Bronchial epithelial cell (primary cell): ENCODE measurements at regions not wholly inside any gene's neighbourhood (a gene's known extent, or its start where the extent isn't known, plus 50 kb on each side); places are given as distances from the start of the nearest gene placed in this dataset.

Experiments used
- DNase-seq: peaks from one replicate; pipeline ENCODE4 v3.0.0-alpha.2; 2010; ENCODE audit warnings: low read depth
- FAIRE-seq: peaks from 2 replicates; lab custom pipeline; 2011; peaks lifted over from hg19 to GRCh38; lab: Jason Lieb, UNC
- H3K27me3 ChIP-seq: 2 replicates; pipeline ENCODE4 v1.5.1; 2011; ENCODE audit warnings: low read length; ENCODE audit not compliant: control insufficient read depth, insufficient read depth
- H3K36me3 ChIP-seq: 2 replicates; pipeline ENCODE4 v1.5.1; 2011; ENCODE audit warnings: low read length; ENCODE audit not compliant: control insufficient read depth, insufficient read depth
- H3K4me3 ChIP-seq: 2 replicates; pipeline ENCODE4 v1.5.1; 2011; ENCODE audit warnings: mild to moderate bottlenecking, low read depth, low read length, control low read depth
- TF ChIP-seq, protein P1 (sequence below): IDR thresholded peaks from 2 replicates; pipeline ENCODE4 v1.5.1; 2011; ENCODE audit warnings: mild to moderate bottlenecking, moderate library complexity, low read length, control low read depth, inconsistent platforms; ENCODE audit not compliant: insufficient read depth, severe bottlenecking

DNA sequence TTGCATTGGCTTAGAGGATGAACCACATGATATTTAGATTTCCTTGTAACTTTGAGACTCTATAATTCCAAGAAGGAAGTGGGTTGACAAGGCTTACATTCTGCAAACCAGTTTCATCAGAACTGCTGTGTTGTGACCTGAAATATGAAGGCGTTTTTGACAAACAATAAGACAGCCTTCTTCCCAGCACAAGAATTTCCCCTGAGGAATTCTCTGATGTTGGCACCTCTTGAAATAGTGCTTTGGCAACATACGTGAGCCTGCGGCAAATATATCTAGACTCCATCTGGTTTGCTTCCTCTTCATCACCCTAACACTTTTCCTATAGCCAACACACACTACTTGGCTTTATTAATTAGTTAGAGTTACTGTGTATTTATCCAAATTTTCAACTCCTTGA, 585.5 kb upstream of the SOX9 start:
- DNase-seq (peak; percentile 35), FAIRE-seq (no peak)
- Histone ChIP-seq H3K4me3 (no peak overlapping the region), H3K27me3 (no peaks in the 10 kb centered on the region), H3K36me3 (no peaks in the 10 kb centered on the region)
- TF ChIP-seq, protein P1, sequence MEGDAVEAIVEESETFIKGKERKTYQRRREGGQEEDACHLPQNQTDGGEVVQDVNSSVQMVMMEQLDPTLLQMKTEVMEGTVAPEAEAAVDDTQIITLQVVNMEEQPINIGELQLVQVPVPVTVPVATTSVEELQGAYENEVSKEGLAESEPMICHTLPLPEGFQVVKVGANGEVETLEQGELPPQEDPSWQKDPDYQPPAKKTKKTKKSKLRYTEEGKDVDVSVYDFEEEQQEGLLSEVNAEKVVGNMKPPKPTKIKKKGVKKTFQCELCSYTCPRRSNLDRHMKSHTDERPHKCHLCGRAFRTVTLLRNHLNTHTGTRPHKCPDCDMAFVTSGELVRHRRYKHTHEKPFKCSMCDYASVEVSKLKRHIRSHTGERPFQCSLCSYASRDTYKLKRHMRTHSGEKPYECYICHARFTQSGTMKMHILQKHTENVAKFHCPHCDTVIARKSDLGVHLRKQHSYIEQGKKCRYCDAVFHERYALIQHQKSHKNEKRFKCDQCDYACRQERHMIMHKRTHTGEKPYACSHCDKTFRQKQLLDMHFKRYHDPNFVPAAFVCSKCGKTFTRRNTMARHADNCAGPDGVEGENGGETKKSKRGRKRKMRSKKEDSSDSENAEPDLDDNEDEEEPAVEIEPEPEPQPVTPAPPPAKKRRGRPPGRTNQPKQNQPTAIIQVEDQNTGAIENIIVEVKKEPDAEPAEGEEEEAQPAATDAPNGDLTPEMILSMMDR: no peak

DNA sequence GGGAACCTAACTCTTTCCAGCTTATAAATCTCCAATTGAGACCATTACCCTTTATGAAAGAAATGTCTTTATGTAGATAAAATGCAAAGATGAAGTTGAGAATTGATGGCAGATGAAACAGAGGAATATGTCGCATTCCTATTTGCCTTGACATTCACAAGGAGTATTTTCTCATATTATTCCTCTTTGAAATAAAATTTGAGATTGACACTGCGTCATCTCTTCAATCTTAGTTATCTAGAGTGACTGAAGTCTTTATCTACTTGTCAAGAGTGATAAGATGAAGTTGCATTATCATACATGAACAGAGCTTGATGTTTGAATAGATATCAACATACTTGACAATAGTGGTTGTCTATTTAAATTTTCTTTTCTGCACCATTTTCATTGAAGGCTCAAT, 574.4 kb upstream of the SOX9 start:
- H3K36me3 ChIP-seq: no peaks in the 10 kb centered on the region
- TF ChIP-seq, protein P1: no peak
- DNase-seq: no peak
- no peak overlapping the region for H3K4me3 ChIP-seq
- FAIRE-seq: no peak
- H3K27me3 ChIP-seq: no peaks in the 10 kb centered on the region

DNA sequence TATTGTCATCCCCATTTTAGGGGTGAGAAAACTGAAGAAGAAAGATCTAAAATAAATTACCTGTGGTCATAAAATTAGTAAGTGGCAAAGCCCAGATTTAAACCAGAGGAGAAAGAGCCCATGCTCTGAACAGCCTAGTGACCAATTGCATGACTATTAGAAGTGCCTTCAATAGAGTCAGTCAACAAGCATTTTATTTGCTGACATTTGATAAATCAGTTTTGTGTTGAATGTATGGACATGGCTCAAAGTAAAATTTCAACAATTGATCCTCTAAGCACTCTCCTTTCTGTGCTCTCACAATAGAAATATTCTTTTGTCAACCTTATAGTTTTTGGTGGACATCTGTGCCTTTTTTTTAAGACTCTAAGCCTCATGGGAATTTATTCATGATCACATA, 572.9 kb upstream of the SOX9 start:
- Histone ChIP-seq H3K36me3 (no peaks in the 10 kb centered on the region), H3K27me3 (no peaks in the 10 kb centered on the region), H3K4me3 (no peak overlapping the region)
- TF ChIP-seq, protein P1: no peak
- FAIRE-seq (no peak), DNase-seq (no peak)

DNA sequence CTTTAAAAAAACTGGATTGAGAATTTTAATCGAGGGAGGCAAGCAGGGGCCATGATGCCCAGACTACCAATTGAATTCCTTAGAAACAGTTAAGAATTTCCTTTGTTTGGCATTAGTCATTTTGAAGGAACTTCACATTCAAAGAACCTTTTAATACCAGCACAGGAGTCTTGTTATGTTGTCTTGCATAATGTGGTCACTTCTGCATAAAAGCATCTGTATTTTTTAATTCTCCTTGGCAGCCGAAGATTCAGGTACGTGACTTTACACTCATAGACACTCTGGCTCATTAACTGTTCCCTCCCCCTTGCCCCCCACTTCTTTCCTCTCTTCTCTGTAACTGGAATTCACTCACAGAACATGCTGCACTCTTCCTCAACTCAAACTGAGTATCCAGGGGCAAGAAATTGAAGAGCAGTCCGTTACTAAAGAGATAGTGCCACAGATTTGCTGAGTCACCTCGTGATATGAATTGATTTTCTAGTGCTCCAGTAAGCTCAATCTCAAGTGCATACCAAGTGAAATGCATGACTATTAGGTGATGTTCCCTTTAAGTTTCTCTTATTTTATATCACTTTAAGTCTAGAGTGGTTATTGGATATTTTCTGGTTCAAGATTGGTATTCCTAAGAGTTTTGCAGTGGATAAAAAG, 572.2 kb upstream of the SOX9 start:
- Histone ChIP-seq H3K36me3 (no peaks in the 10 kb centered on the region), H3K27me3 (no peaks in the 10 kb centered on the region), H3K4me3 (no peak overlapping the region)
- no peak for FAIRE-seq
- TF ChIP-seq, protein P1: no peak
- DNase-seq: peak; percentile 51

GRCh38 chr17:71550675-71551074, 570.1 kb upstream of the SOX9 start:
- Histone ChIP-seq H3K36me3 (no peaks in the 10 kb centered on the region), H3K27me3 (no peaks in the 10 kb centered on the region), H3K4me3 (no peak overlapping the region)
- TF ChIP-seq, protein P1: no peak
- no peak for DNase-seq
- no peak for FAIRE-seq

GRCh38 chr17:71553381-71553780, 567.4 kb upstream of the SOX9 start:
- Histone ChIP-seq H3K36me3 (no peaks in the 10 kb centered on the region), H3K4me3 (no peak overlapping the region), H3K27me3 (no peaks in the 10 kb centered on the region)
- FAIRE-seq (no peak), DNase-seq (no peak)
- TF ChIP-seq, protein P1: no peak
